HG02763 (cell line): ENCODE measurements at regions not wholly inside any gene's neighbourhood (a gene's known extent, or its start where the extent isn't known, plus 50 kb on each side); places are given as distances from the start of the nearest gene placed in this dataset.

Experiments used
- ATAC-seq: cut with Tn5 transposase; IDR thresholded peaks from one replicate; pipeline ENCODE4 v1.9.1; 2021; ENCODE audit warnings: mild to moderate bottlenecking, moderate library complexity; ENCODE audit not compliant: unreplicated experiment

DNA sequence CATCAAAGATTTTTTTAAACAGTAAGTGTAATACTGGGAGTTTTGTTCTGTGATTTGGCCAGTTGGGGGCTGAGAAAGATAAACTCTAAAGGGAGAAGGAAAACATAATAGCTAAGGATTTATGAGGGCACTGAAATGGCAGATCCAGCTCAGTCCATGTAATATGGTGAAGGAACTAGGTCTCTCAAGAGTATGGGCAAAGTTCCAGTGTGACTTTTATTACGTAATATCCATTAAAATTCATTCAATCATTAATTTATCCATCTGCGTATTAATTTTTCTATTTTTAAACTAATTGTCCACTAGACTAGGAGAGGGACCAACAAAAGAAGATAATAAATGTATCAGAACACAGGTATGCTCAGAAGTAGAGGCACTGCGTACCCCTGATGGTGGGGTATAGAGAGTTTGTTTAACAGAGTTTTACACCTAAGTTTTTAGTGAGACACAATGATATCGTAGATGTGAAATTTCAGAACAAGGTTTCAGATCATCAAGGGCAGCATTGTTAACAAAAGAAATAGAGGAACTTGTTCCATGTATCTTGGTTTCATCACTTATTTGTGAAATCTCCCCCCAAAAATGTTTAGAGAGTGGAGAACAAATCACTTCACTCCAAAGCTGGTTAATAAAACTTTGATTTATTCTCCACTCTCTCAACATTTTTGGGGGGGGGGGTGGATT lies 351.1 kb downstream of the GRXCR1 start:
- no peak for ATAC-seq

GRCh38 chr4:43244688-43245382 lies 352.3 kb downstream of the GRXCR1 start:
- ATAC-seq = peak; percentile 93

GRCh38 chr4:43251841-43252240 lies 359.3 kb downstream of the GRXCR1 start:
- ATAC-seq = no peak

DNA sequence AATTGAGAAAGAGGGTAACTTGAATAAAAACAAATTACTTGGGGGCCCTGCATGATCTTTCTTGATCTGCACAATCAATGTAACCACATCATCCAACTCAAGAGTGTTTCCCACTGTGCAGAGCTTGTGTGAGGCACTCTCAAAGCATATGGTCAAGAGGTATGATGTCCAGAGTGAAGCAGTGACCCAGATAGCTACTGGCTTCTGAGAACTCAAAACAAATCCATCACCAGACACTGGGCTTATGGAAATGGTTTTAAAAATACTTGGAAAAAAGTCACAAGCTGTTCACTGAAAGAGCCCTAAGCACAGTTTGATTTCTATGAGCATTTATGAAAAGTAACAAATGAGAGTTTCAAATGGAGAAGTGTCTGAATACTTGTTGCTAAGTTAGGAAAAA lies 361.0 kb downstream of the GRXCR1 start:
- no peak for ATAC-seq

DNA sequence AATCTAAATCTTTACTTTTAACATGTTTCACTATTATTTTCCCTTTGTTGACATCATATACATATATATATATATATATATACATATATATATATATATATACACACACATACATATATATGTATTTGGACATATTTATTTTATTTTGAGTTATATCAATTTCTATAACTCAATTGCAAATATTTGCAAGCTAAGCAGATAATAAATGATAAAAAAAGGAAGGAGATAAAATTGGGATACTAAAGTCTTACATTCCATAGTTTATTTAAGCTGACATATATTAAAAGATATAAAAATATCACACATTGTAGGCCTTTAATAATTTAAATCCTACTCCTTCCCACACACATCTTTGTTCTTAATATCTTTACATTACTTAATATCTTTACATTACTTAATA lies 372.2 kb downstream of the GRXCR1 start:
- no peak for ATAC-seq

GRCh38 chr4:43271946-43272345 lies 379.4 kb downstream of the GRXCR1 start:
- ATAC-seq = no peak

DNA sequence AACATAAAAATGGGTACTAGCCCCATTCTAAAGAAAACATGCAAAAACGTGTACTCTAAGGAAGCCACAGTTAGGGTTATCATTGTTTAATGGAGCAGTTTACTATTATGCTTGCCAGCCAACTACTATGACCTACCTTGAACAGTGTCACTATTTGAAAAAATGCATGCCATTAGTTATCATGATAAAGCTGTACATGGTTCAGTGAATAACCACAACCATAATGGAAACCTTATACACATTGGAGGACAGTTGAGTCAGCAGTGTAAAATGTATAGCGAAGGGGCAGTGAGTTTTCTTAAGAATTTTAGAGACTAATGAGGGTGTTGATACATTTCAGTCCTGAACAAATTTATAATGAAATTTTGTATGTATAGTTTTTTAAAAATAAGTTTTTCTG lies 381.9 kb downstream of the GRXCR1 start:
- no peak for ATAC-seq

DNA sequence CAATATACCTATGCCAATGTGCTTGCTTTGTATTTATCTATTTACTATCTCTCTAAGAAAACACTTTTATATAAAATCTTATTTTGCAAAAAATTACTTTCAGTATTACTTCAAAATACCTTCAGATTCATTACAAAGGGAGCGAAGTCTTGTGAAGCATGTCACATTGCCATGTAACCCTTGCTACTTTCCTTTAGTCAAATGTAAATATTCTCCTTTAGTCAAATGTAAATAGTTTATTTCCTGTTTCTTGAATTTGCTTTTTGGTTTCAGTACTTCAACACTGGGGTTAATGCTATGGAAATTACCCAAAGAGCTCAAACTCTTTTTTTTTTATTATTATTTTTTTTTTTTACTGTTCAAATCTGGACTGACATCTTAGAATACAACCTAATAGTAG lies 383.3 kb downstream of the GRXCR1 start:
- ATAC-seq = no peak

DNA sequence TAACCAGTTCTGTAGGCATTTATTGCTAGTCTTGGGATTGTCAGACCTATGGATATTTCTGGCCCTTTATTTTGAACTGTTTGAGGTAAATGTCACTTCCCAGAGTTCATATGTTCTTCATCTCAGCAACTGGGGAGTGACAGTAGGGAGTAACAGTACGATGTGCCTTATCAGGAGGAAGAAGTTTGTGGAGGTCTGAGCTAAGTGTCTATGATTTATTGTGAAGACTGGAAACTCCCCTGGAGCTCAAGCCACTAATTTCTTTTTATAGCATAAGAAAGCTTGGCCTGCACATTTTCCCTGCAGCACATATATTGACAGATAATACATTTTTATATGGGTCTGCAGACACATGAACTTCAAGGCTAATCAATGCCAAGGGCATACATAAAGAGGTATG lies 383.8 kb downstream of the GRXCR1 start:
- no peak for ATAC-seq

- ATAC-seq = no peak
Observed at GRCh38 chr4:43277003-43277402, 384.5 kb downstream of the GRXCR1 start.

DNA sequence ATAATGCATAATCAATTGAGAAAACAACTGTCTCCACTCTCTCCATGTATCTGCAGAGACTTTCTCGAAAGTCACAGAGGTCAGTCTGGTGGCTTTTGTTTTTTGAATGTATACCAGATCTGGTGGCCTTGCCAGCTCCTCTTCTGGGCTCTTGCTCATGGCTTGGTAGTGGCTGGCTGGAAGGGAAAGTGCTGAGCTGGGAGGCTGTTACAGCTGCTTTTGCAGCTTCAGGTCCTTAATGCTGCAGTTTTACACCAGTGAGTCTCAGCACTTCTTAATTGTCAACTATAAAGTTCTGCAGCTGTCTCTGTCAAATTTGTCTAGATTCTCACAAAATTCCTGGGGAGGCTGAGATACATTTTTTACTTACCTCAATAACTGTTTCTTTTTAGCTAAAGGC lies 390.0 kb downstream of the GRXCR1 start:
- no peak for ATAC-seq

DNA sequence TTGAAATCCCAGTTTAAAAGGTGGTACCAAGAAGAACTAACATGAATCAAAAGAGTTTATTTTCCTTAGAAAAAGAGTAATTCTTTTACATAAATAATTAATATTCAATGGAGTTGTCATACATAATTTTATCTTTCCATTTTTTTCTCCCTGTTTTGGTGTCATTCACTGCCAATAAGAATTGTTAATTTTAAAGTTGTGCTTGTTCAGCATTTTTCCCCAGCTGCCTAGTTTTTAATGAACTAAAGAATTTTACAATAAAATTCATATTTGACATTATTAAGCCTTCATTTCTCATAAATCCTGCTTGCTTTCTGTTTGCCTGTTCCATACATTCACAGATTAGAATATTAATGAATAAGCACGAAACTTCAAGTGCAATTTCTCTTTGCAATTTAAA lies 393.6 kb downstream of the GRXCR1 start:
- ATAC-seq = no peak

DNA sequence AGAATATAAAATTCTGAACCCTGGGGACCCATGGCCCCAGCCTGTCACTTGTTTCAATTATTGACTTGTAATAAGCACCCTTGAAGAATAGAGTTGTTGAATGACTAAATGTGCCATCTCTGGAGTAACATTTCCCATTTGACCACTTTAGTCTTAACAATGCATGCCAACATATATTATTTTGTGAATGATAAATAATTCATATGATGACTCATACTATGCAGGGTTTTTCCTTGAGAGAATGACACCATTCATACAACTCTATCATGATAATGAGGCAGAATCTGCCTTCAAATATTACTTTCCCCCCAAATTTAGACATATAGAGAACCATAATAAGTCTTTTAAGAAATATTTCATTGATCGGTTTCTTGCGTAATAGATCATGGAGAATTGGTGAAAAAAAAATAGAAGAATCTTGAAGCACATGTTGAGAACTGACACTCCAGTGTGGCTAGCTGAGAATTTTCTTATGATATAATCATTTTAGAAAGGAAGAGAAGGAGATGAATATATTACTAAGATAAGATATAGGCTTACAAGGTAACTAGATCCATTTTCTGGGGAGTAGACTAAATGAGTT lies 404.5 kb downstream of the GRXCR1 start:
- ATAC-seq = no peak

GRCh38 chr4:43316813-43317212 lies 424.3 kb downstream of the GRXCR1 start:
- ATAC-seq = no peak

- no peak for ATAC-seq
Observed at GRCh38 chr4:43325220-43325967, 432.9 kb downstream of the GRXCR1 start.

- no peak for ATAC-seq
Observed at GRCh38 chr4:43330288-43330687, 437.8 kb downstream of the GRXCR1 start.

DNA sequence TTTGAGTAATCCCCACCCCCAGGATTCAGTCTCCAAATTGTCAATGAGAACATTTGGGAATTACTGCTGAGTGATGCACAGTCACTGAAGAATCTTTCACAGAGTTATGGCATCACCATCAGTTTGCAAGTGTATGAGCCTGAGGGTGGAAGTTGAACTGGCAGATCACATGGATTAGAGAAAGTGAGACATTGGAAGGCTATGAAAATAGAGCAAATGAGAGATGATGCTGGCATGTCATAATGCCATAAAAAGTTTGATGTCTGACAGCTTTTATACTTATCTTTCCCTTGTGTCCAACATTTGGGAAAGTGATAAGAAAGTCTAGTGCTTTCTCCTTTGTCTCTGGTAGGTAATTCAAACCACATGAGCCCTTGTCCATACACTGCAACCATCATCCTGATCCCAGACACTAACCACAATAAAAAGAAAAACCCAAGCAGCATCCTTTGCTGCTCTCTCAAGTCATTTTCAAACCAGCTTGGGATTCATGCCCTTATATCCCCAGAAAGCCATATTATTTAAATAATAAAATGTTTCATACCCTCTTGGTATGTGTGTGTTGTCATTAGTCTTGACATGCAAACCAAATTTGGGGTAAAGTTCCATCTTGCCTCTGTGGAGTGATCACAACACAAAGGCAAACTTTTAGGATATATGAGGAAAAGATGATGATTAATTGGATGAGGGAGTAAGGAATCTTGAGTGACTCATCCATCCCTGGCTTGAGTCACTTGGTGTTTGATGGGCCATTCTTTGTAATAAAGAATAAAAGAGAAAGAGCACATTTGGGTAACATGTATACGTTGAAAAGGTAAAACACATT lies 438.9 kb downstream of the GRXCR1 start:
- ATAC-seq = no peak

- no peak for ATAC-seq
Observed at GRCh38 chr4:43332052-43332425, 439.5 kb downstream of the GRXCR1 start.

DNA sequence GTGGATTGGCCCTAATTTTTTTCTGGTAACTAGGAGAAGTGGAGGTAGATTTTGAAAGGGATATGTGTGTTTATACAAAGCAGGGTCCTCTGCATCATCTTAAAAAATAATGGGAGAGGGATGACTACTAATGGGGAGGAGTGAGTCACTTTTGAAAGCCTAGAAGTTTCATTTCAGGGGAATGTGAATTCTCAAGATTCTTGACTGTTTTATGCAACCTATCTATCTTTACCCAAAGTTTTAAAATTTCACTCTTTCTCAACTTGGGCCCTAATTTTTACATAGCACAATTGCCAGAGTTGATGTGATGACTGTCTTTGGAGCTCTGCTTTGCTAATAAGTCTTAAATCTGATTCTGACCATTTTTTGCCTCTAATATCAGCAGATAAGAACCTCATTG lies 445.2 kb downstream of the GRXCR1 start:
- ATAC-seq = no peak

- ATAC-seq = no peak
Observed at GRCh38 chr4:43339435-43339834, 446.9 kb downstream of the GRXCR1 start.

DNA sequence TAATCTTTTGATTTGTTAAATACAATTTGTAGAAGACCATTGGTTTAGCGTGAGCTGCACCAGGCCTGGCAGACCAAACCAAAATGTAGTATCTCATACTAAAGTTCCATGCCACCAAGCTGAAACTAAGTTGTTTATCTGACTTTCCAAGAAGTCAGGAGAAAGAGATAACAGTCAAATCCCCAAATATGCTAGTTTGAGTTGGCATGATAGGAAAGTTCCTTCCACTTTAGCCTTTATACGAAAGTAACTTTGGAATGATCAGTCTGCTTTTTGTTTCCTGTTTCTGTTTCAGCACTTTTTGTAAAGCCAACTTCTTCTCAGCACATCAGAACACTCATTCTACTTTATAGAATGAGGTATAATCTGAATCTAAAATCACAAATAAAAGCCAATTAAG lies 449.2 kb downstream of the GRXCR1 start:
- no peak for ATAC-seq
